Erythroblast (primary cell): ENCODE measurements at regions not wholly inside any gene's neighbourhood (a gene's known extent, or its start where the extent isn't known, plus 50 kb on each side); places are given as distances from the start of the nearest gene placed in this dataset.

Experiments used
- GATA1 ChIP-seq: IDR thresholded peaks from 2 replicates; pipeline ENCODE4 v1.6.1; 2011; ENCODE audit warnings: low read depth, mild to moderate bottlenecking, control low read depth, low read length, moderate library complexity
- POLR2A ChIP-seq: IDR thresholded peaks from 2 replicates; pipeline ENCODE4 v1.6.1; 2011; ENCODE audit warnings: mild to moderate bottlenecking, low read length

DNA sequence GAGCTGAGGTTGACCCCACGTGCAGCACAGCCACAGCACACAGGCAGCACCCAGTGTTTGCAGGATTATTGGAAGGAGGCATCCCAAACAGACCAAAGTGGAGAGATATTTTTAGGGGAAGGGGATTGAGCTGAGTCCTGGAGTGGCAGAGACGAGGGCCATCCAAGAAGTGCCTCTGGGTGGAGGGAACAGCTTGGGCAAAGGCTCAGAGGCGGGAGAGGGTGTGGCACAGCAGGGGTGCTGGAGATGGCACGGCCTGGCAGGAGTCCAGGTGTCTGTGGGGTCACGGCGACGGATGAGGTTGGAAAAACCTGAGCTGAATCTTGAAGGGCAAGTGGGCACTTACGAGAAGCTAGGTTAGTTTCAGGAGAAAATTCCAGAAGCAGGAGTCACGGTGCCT lies 60.6 kb downstream of the INHBB start:
- no peak for TF ChIP-seq POLR2A
- no peak for TF ChIP-seq GATA1
